BJ (cell line): ENCODE measurements at regions not wholly inside any gene's neighbourhood (a gene's known extent, or its start where the extent isn't known, plus 50 kb on each side); places are given as distances from the start of the nearest gene placed in this dataset.

ENCODE experiments used
- CTCF ChIA-PET: fragments of 350-600 bp; formaldehyde crosslinking; extraction: SDS; loops from one replicate; lab custom pipeline; 2021; ENCODE audit warnings: antibody characterized with exemption, inconsistent platforms; lab: Yijun Ruan, JAX
- POLR2A ChIA-PET: fragments of 300-600 bp; sonication (Branson Sonifier 250); formaldehyde crosslinking; extraction: SDS; loops from one replicate; lab custom pipeline; 2021; ENCODE audit warnings: antibody characterized with exemption; lab: Charles Lee
- DNase-seq: peaks from one replicate; pipeline ENCODE4 v3.0.0-alpha.2; 2011; ENCODE audit warnings: low read depth
- H3K27me3 ChIP-seq: 2 replicates; pipeline ENCODE4 v1.6.0; 2011; ENCODE audit warnings: low read length; ENCODE audit not compliant: control insufficient read depth, insufficient read depth
- H3K36me3 ChIP-seq: 2 replicates; pipeline ENCODE4 v1.5.1; 2011; ENCODE audit warnings: low read length; ENCODE audit not compliant: control insufficient read depth, insufficient read depth
- H3K4me3 ChIP-seq: 2 replicates; pipeline ENCODE4 v1.5.1; 2011; ENCODE audit warnings: low read depth, mild to moderate bottlenecking, control low read depth, low read length
- CTCF ChIP-seq: IDR thresholded peaks from 2 replicates; pipeline ENCODE4 v1.5.1; 2011; ENCODE audit warnings: low read depth, mild to moderate bottlenecking, control low read depth, inconsistent platforms, low read length, moderate library complexity; ENCODE audit not compliant: insufficient read depth

- Histone ChIP-seq H3K27me3 (no peaks in the 10 kb centered on the region), H3K36me3 (no peaks in the 10 kb centered on the region), H3K4me3 (no peak overlapping the region)
- TF ChIP-seq CTCF = no peak
- ChIA-PET CTCF (no interaction called here), POLR2A (no interaction called here)
- no peak for DNase-seq
Observed at GRCh38 chr2:150752229-150752628, 264.8 kb upstream of the RND3 start.

GRCh38 chr2:150750720-150751119 is 263.3 kb upstream of the RND3 start:
- no peak for TF ChIP-seq CTCF
- DNase-seq = no peak
- Histone ChIP-seq H3K36me3 (no peaks in the 10 kb centered on the region), H3K27me3 (no peaks in the 10 kb centered on the region), H3K4me3 (no peak overlapping the region)
- ChIA-PET CTCF (no interaction called here), POLR2A (interaction anchor here (0.7 kb wide), 1 partner anchor 1128 kb away, joined by 4 read pairs; no protein-coding TSS in a partner anchor)

GRCh38 chr2:150742094-150742493 is 254.6 kb upstream of the RND3 start:
- Histone ChIP-seq H3K27me3 (no peaks in the 10 kb centered on the region), H3K4me3 (no peak overlapping the region), H3K36me3 (no peaks in the 10 kb centered on the region)
- DNase-seq = no peak
- no peak for TF ChIP-seq CTCF
- POLR2A ChIA-PET = no interaction called here
- CTCF ChIA-PET = interaction anchor here (1.1 kb wide), 1 partner anchor 15 kb away, joined by 3 read pairs; no protein-coding TSS in a partner anchor

GRCh38 chr2:150735894-150736498 is 248.5 kb upstream of the RND3 start:
- Histone ChIP-seq H3K4me3 (no peak overlapping the region), H3K27me3 (no peaks in the 10 kb centered on the region), H3K36me3 (no peaks in the 10 kb centered on the region)
- TF ChIP-seq CTCF = no peak
- POLR2A ChIA-PET = no interaction called here
- CTCF ChIA-PET = interaction anchor here (1.2 kb wide), 1 partner anchor 19 kb away, joined by 3 read pairs; no protein-coding TSS in a partner anchor
- DNase-seq = no peak

GRCh38 chr2:150733051-150733618 is 245.7 kb upstream of the RND3 start:
- CTCF ChIA-PET = interaction anchor here (1.1 to 1.6 kb wide), 2 partner anchors 14 to 177 kb away, joined by 3 to 4 read pairs; no protein-coding TSS in a partner anchor
- Histone ChIP-seq H3K36me3 (no peaks in the 10 kb centered on the region), H3K27me3 (no peaks in the 10 kb centered on the region), H3K4me3 (no peak overlapping the region)
- no peak for TF ChIP-seq CTCF
- no peak for DNase-seq
- POLR2A ChIA-PET = no interaction called here
